ENCODE measurements at regions not wholly inside any gene's neighbourhood (a gene's known extent, or its start where the extent isn't known, plus 50 kb on each side); places are given as distances from the start of the nearest gene placed in this dataset.

DNA sequence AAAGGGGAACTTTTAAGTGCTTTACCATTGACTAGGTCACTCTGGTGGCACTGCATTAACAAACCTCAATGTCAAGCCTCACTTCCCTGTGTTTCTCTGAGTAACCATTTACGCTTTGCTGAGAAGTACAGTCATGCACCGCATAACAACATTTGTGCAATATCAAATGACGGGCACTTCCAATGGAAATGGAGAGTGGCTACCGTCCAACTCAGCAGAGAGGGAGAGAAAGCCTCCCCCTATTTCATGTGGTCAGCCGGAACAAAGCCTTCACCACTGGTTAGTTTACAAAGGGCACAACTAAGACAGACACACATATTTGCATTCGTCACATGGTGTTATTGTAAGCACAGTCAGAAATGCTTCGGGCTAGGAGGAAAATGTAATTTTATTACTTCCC lies 117.3 kb downstream of the RASSF10 start:
- TF ChIP-seq, protein P1, sequence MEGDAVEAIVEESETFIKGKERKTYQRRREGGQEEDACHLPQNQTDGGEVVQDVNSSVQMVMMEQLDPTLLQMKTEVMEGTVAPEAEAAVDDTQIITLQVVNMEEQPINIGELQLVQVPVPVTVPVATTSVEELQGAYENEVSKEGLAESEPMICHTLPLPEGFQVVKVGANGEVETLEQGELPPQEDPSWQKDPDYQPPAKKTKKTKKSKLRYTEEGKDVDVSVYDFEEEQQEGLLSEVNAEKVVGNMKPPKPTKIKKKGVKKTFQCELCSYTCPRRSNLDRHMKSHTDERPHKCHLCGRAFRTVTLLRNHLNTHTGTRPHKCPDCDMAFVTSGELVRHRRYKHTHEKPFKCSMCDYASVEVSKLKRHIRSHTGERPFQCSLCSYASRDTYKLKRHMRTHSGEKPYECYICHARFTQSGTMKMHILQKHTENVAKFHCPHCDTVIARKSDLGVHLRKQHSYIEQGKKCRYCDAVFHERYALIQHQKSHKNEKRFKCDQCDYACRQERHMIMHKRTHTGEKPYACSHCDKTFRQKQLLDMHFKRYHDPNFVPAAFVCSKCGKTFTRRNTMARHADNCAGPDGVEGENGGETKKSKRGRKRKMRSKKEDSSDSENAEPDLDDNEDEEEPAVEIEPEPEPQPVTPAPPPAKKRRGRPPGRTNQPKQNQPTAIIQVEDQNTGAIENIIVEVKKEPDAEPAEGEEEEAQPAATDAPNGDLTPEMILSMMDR (IDR thresholded peaks at IDR 0.05): no peak

DNA sequence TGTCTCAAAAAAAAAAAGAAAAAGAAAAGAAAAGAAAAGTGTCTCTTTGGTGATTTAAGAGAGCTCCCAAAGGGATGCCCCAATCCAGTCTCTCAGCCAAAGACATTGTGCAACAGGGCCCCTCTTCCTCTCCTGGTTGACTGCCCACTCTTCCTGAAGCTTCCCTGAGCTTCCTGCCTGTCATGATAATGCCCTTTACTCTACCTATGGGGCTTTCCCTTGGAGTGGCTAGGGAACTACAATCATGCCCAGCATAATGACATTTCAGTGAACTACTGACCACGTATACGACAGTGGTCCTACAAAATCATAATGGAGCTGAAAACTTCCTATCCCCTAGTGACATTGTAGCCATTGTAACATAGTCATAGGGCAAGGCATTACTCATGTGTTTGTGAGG lies 118.0 kb downstream of the RASSF10 start:
- TF ChIP-seq, protein P1 (IDR thresholded peaks at IDR 0.05): no peak

DNA sequence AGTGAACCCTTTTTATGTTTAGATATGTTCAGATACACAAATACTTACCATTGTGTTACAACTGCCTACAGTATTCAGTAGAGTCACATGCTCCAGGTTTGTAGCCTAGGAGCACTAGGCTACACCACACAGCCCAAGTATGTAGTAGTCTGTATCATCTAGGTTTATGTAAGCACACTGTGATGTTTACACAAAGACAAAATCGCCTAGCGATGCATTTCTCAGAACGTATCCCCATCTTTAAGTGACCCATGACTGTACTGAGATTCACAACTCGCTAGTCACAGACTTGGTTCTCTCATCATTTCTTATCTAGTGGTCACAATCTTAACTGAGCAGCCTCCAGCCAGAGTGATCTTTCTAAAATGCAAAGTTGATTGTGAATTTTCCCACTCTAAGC lies 119.2 kb downstream of the RASSF10 start:
- TF ChIP-seq, protein P1 (IDR thresholded peaks at IDR 0.05): no peak

DNA sequence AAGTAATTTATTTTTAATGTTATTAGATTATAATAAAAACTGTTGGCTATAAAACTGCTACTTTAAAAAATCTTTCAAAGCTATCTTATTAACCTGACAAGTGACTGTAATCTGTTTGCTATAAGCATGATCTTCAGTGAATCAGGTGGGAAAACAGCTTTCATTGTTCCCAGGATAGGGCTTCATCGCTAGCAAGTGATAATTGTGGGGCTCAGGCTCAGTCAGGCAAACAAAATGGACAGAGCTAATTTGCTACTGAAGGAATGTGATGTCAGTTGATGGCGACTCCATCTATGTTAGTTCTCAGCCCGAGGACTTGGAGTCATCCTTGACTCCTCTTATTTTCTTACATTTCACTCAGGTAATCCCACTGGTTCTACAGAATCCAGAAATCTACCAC lies 125.0 kb downstream of the RASSF10 start:
- TF ChIP-seq, protein P1 (IDR thresholded peaks at IDR 0.05): no peak

DNA sequence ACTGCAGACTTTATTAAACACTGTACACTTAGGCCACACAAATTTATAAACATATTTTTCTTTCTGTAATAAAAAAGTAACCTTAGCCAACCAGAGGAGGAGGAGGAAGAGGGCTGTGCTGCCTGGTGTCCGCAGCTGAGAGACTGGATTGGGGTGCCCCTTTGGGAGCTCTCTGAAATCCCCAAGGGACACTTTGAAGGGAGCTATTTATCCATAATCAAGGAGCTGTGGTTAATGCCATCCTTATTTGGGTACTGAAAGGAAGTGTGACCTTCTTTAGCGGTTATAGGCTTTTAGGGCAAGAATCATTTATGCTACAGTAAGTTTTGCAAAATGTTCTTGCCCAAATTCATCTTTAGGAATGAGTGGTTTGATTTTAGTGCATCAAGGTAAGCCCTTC lies 125.8 kb downstream of the RASSF10 start:
- TF ChIP-seq, protein P1 (IDR thresholded peaks at IDR 0.05): no peak

DNA sequence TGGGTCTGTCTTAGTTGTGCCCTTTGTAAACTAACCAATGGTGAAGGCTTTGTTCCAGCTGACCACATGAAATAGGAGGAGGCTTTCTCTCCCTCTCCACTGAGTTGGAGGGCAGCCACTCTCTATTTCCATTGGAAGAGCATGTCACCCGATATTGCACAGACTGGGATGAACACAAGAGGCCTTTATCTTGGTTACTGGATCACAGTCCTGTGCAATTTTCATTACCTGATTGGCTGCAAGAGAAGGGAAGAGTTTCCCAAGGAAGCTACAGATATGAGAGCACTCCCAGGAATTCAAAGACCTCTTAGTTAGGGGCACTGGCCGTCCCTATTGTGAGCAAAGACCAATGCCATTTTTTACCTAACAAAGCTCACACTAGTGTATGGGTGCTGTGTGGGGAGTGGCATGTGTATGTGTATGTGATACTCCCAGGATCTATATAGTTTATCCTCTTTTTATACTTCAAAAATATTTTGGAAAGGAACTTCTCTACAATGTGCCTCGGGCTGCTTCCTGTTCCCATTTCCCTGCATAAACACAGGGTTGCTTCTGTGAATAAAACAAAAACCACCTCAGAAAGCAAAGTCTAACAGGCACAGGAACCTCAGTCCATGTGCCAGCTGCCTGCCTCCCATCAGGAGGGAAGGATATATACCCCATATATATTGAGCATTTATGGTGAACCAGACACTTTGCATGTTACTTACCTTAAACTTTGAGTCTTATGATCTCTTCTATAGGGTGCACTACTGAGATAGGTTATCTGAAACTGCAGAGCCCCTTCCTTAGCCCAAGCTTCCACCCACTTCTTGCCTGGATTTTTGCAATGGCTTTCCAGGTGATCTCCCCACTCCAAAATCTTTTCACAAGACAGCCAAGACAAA lies 126.5 kb downstream of the RASSF10 start:
- TF ChIP-seq, protein P1 (IDR thresholded peaks at IDR 0.05): no peak

DNA sequence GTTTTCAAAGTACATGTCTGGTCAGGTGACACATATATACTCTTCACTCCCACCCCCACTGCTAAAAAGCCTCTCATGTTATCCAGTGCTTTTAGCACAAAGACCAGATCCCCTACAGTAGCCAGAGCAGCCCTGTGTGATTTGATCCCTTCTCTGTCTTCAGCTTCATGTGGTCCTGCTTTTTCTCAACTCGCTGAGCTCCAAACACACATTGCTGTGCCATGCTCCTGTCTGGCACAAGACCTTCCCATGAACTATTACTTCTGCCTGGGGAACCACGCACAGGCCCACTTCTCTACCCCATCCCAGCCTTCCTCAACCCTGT lies 127.1 kb downstream of the RASSF10 start:
- TF ChIP-seq, protein P1 (IDR thresholded peaks at IDR 0.05): no peak

All from LNCAP (cell line).